K562 (cell line): ENCODE measurements at regions not wholly inside any gene's neighbourhood (a gene's known extent, or its start where the extent isn't known, plus 50 kb on each side); places are given as distances from the start of the nearest gene placed in this dataset.

Experiments
- HMGN3 ChIP-seq: IDR thresholded peaks from 2 replicates; pipeline ENCODE4 v1.6.1; 2011; ENCODE audit warnings: borderline replicate concordance, low read depth, mild to moderate bottlenecking, mixed read lengths, low read length; ENCODE audit not compliant: insufficient read length; ENCODE audit errors: extremely low read depth
- NR2C2 ChIP-seq, 2 experiments: fragments of 200-800 bp in 1 of 2; sonication (Bioruptor generic) in 1 of 2; sonication (generic) in 1 of 2; formaldehyde crosslinking in 1 of 2; IDR thresholded peaks; 2 replicates each; pipeline versions ENCODE4 v1.6.1 to v1.8.0; 2016 to 2022; ENCODE audit warnings: mild to moderate bottlenecking in 1 of 2, missing compliant biosample characterization in 1 of 2, missing genetic modification characterization in 1 of 2, missing genetic modification reagents in 1 of 2
- RBM14 ChIP-seq: fragments of 200-400 bp; formaldehyde crosslinking; IDR thresholded peaks from 2 replicates; pipeline ENCODE4 v1.6.1; 2018; ENCODE audit warnings: low read depth, mild to moderate bottlenecking, low read length, moderate library complexity, borderline replicate concordance; ENCODE audit not compliant: insufficient read depth
- RUNX1 ChIP-seq: sonication (generic); IDR thresholded peaks from 2 replicates; pipeline ENCODE4 v1.6.1; 2016; ENCODE audit warnings: antibody characterized with exemption, low read depth
- SREBF2 ChIP-seq: sonication (generic); formaldehyde crosslinking; IDR thresholded peaks from 2 replicates; pipeline ENCODE4 v1.4.0; 2020; ENCODE audit warnings: mild to moderate bottlenecking, missing genetic modification reagents
- STAT5B ChIP-seq: fragments of 250-450 bp; sonication (Bioruptor Pico); IDR thresholded peaks from 2 replicates; pipeline ENCODE4 v1.8.0; 2021; ENCODE audit warnings: mild to moderate bottlenecking, inconsistent platforms
- ZNF232 ChIP-seq: sonication (generic); formaldehyde crosslinking; IDR thresholded peaks from 2 replicates; pipeline ENCODE4 v1.8.0; 2022; ENCODE audit warnings: mild to moderate bottlenecking, missing genetic modification reagents
- TF ChIP-seq, protein P1 (sequence below): fragments of 200-600 bp; sonication (generic); IDR thresholded peaks from one replicate; pipeline ENCODE4 v1.6.1; 2012; ENCODE audit warnings: mild to moderate bottlenecking, low read depth, low read length, inconsistent platforms
- TF ChIP-seq, protein P2 (sequence below): fragments of 250-450 bp; sonication (Bioruptor Pico); IDR thresholded peaks from 2 replicates; pipeline ENCODE4 v1.4.0; 2020; ENCODE audit warnings: mild to moderate bottlenecking, moderate library complexity, borderline replicate concordance
- TF ChIP-seq, protein P3 (sequence below): conservative IDR thresholded peaks from 2 replicates; pipeline ENCODE4 v1.6.1; 2011; ENCODE audit warnings: low read depth, mild to moderate bottlenecking, low read length; ENCODE audit not compliant: control insufficient read depth
- TF ChIP-seq, protein P4 (sequence below): fragments of 250-450 bp; sonication (Bioruptor Pico); IDR thresholded peaks from 2 replicates; pipeline ENCODE4 v1.8.0; 2021; ENCODE audit warnings: moderate library complexity, mild to moderate bottlenecking, inconsistent platforms

GRCh38 chr3:43185274-43185982 is 79.5 kb upstream of the POMGNT2 start (continued):
- TF ChIP-seq, protein P1, sequence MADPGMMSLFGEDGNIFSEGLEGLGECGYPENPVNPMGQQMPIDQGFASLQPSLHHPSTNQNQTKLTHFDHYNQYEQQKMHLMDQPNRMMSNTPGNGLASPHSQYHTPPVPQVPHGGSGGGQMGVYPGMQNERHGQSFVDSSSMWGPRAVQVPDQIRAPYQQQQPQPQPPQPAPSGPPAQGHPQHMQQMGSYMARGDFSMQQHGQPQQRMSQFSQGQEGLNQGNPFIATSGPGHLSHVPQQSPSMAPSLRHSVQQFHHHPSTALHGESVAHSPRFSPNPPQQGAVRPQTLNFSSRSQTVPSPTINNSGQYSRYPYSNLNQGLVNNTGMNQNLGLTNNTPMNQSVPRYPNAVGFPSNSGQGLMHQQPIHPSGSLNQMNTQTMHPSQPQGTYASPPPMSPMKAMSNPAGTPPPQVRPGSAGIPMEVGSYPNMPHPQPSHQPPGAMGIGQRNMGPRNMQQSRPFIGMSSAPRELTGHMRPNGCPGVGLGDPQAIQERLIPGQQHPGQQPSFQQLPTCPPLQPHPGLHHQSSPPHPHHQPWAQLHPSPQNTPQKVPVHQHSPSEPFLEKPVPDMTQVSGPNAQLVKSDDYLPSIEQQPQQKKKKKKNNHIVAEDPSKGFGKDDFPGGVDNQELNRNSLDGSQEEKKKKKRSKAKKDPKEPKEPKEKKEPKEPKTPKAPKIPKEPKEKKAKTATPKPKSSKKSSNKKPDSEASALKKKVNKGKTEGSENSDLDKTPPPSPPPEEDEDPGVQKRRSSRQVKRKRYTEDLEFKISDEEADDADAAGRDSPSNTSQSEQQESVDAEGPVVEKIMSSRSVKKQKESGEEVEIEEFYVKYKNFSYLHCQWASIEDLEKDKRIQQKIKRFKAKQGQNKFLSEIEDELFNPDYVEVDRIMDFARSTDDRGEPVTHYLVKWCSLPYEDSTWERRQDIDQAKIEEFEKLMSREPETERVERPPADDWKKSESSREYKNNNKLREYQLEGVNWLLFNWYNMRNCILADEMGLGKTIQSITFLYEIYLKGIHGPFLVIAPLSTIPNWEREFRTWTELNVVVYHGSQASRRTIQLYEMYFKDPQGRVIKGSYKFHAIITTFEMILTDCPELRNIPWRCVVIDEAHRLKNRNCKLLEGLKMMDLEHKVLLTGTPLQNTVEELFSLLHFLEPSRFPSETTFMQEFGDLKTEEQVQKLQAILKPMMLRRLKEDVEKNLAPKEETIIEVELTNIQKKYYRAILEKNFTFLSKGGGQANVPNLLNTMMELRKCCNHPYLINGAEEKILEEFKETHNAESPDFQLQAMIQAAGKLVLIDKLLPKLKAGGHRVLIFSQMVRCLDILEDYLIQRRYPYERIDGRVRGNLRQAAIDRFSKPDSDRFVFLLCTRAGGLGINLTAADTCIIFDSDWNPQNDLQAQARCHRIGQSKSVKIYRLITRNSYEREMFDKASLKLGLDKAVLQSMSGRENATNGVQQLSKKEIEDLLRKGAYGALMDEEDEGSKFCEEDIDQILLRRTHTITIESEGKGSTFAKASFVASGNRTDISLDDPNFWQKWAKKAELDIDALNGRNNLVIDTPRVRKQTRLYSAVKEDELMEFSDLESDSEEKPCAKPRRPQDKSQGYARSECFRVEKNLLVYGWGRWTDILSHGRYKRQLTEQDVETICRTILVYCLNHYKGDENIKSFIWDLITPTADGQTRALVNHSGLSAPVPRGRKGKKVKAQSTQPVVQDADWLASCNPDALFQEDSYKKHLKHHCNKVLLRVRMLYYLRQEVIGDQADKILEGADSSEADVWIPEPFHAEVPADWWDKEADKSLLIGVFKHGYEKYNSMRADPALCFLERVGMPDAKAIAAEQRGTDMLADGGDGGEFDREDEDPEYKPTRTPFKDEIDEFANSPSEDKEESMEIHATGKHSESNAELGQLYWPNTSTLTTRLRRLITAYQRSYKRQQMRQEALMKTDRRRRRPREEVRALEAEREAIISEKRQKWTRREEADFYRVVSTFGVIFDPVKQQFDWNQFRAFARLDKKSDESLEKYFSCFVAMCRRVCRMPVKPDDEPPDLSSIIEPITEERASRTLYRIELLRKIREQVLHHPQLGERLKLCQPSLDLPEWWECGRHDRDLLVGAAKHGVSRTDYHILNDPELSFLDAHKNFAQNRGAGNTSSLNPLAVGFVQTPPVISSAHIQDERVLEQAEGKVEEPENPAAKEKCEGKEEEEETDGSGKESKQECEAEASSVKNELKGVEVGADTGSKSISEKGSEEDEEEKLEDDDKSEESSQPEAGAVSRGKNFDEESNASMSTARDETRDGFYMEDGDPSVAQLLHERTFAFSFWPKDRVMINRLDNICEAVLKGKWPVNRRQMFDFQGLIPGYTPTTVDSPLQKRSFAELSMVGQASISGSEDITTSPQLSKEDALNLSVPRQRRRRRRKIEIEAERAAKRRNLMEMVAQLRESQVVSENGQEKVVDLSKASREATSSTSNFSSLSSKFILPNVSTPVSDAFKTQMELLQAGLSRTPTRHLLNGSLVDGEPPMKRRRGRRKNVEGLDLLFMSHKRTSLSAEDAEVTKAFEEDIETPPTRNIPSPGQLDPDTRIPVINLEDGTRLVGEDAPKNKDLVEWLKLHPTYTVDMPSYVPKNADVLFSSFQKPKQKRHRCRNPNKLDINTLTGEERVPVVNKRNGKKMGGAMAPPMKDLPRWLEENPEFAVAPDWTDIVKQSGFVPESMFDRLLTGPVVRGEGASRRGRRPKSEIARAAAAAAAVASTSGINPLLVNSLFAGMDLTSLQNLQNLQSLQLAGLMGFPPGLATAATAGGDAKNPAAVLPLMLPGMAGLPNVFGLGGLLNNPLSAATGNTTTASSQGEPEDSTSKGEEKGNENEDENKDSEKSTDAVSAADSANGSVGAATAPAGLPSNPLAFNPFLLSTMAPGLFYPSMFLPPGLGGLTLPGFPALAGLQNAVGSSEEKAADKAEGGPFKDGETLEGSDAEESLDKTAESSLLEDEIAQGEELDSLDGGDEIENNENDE, result no peak
- TF ChIP-seq NR2C2 (CRISPR knock-in tag; IDR thresholded peaks at IDR 0.05), result no peak
- peak; percentile 47; the same call in 1 of the 2 replicates for TF ChIP-seq NR2C2 (tag; IDR thresholded peaks at IDR 0.05)
- no peak for TF ChIP-seq ZNF232 (CRISPR knock-in tag)
- TF ChIP-seq HMGN3, result no peak
- TF ChIP-seq, protein P2, sequence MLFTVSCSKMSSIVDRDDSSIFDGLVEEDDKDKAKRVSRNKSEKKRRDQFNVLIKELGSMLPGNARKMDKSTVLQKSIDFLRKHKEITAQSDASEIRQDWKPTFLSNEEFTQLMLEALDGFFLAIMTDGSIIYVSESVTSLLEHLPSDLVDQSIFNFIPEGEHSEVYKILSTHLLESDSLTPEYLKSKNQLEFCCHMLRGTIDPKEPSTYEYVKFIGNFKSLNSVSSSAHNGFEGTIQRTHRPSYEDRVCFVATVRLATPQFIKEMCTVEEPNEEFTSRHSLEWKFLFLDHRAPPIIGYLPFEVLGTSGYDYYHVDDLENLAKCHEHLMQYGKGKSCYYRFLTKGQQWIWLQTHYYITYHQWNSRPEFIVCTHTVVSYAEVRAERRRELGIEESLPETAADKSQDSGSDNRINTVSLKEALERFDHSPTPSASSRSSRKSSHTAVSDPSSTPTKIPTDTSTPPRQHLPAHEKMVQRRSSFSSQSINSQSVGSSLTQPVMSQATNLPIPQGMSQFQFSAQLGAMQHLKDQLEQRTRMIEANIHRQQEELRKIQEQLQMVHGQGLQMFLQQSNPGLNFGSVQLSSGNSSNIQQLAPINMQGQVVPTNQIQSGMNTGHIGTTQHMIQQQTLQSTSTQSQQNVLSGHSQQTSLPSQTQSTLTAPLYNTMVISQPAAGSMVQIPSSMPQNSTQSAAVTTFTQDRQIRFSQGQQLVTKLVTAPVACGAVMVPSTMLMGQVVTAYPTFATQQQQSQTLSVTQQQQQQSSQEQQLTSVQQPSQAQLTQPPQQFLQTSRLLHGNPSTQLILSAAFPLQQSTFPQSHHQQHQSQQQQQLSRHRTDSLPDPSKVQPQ, result no peak
- no peak for TF ChIP-seq RBM14
- TF ChIP-seq, protein P3, sequence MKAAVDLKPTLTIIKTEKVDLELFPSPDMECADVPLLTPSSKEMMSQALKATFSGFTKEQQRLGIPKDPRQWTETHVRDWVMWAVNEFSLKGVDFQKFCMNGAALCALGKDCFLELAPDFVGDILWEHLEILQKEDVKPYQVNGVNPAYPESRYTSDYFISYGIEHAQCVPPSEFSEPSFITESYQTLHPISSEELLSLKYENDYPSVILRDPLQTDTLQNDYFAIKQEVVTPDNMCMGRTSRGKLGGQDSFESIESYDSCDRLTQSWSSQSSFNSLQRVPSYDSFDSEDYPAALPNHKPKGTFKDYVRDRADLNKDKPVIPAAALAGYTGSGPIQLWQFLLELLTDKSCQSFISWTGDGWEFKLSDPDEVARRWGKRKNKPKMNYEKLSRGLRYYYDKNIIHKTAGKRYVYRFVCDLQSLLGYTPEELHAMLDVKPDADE, result no peak
- TF ChIP-seq RUNX1, result no peak
- TF ChIP-seq, protein P4, sequence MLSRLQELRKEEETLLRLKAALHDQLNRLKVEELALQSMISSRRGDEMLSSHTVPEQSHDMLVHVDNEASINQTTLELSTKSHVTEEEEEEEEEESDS (CRISPR knock-in tag), result no peak
- no peak for TF ChIP-seq STAT5B (CRISPR knock-in tag)
- TF ChIP-seq SREBF2 (CRISPR knock-in tag), result no peak
